Vagina (tissue), 2 donors: ENCODE measurements at regions not wholly inside any gene's neighbourhood (a gene's known extent, or its start where the extent isn't known, plus 50 kb on each side); places are given as distances from the start of the nearest gene placed in this dataset.

Experiments
- DNase-seq, 2 donors: peaks; one replicate each; pipeline ENCODE4 v3.0.0-alpha.2; 2017; ENCODE audit errors: extremely low spot score in 2 of 2
- H3K27ac ChIP-seq: fragments of 200-600 bp; sonication (generic); one replicate; pipeline ENCODE4 v1.5.1; 2019
- H3K27me3 ChIP-seq: fragments of 200-600 bp; sonication (generic); one replicate; pipeline ENCODE4 v1.5.1; 2019
- H3K36me3 ChIP-seq, 2 donors: fragments of 200-600 bp; sonication (generic); one replicate each; pipeline ENCODE4 v1.5.1; 2017 to 2019
- H3K4me1 ChIP-seq: fragments of 200-600 bp; sonication (generic); one replicate; pipeline ENCODE4 v1.5.1; 2019
- H3K4me3 ChIP-seq, 2 donors: fragments of 200-600 bp; sonication (generic); 1 replicate in 1 of 2; 2 replicates in 1 of 2; pipeline ENCODE4 v1.5.1; 2016 to 2019
- H3K9me3 ChIP-seq: fragments of 200-600 bp; sonication (generic); one replicate; pipeline ENCODE4 v1.5.1; 2019
- CTCF ChIP-seq, 3 experiments: fragments of 450-650 bp in 2 of 3; fragments of 200-600 bp in 1 of 3; sonication (generic) in 1 of 3; IDR thresholded peaks; one replicate each; pipeline ENCODE4 v1.5.1; 2017 to 2019; ENCODE audit warnings: antibody characterized with exemption in 3 of 3, mild to moderate bottlenecking in 2 of 3, moderate library complexity in 2 of 3
- POLR2A ChIP-seq, 2 donors: fragments of 450-650 bp; IDR thresholded peaks; one replicate each; pipeline ENCODE4 v1.6.1; 2017; ENCODE audit warnings: antibody characterized with exemption in 2 of 2, mild to moderate bottlenecking in 2 of 2, moderate library complexity in 2 of 2
- POLR2AphosphoS5 ChIP-seq, 2 donors: sonication (generic); formaldehyde crosslinking; IDR thresholded peaks; one replicate each; pipeline ENCODE4 v1.9.0; 2017; ENCODE audit warnings: antibody characterized with exemption in 2 of 2, mild to moderate bottlenecking in 2 of 2, low read depth in 1 of 2; ENCODE audit not compliant: insufficient read depth in 1 of 2
- intact Hi-C: fragments of 100-400 bp; cut with DNase I; formaldehyde crosslinking; loops from one replicate; pipeline ENCODE4 v1.15.1; 2023

GRCh38 chr3:187899246-187899645, 154.0 kb upstream of the BCL6 start:
- Histone ChIP-seq H3K4me1 (no peaks in the 10 kb centered on the region), H3K4me3 (no peak overlapping the region), H3K36me3 (no peaks in the 10 kb centered on the region), H3K27ac (no peak overlapping the region), H3K9me3 (no peaks in the 10 kb centered on the region), H3K27me3 (no peaks in the 10 kb centered on the region)
- DNase-seq: no peak
- TF ChIP-seq CTCF (IDR thresholded peaks at IDR 0.05) (no peak), POLR2AphosphoS5 (IDR thresholded peaks at IDR 0.05; ENCODE audit: insufficient read depth in 1 of 2, low read depth in 1 of 2) (no peak), POLR2A (IDR thresholded peaks at IDR 0.05) (no peak)
- intact Hi-C loops: no loop called here

- Histone ChIP-seq H3K27ac (no peak overlapping the region), H3K36me3 (no peaks in the 10 kb centered on the region), H3K4me1 (no peaks in the 10 kb centered on the region), H3K9me3 (no peaks in the 10 kb centered on the region), H3K4me3 (no peak overlapping the region), H3K27me3 (no peaks in the 10 kb centered on the region)
- TF ChIP-seq POLR2A (IDR thresholded peaks at IDR 0.05) (no peak), POLR2AphosphoS5 (IDR thresholded peaks at IDR 0.05; ENCODE audit: insufficient read depth in 1 of 2, low read depth in 1 of 2) (no peak), CTCF (IDR thresholded peaks at IDR 0.05) (no peak)
- no peak for DNase-seq
- intact Hi-C loops: no loop called here
Measured at GRCh38 chr3:187900993-187901755, 155.9 kb upstream of the BCL6 start.

- H3K36me3 ChIP-seq: no peaks in the 10 kb centered on the region
- intact Hi-C loops: no loop called here
- peaks cover 7% of the 10 kb centered on the region for H3K4me1 ChIP-seq
- no peak for TF ChIP-seq POLR2AphosphoS5 (IDR thresholded peaks at IDR 0.05; ENCODE audit: insufficient read depth in 1 of 2, low read depth in 1 of 2)
- no peak for TF ChIP-seq POLR2A (IDR thresholded peaks at IDR 0.05)
- TF ChIP-seq CTCF (IDR thresholded peaks at IDR 0.05): no peak
- DNase-seq: no peak
- H3K27me3 ChIP-seq: no peaks in the 10 kb centered on the region
- no peak overlapping the region for H3K27ac ChIP-seq
- no peak overlapping the region for H3K4me3 ChIP-seq
- H3K9me3 ChIP-seq: no peaks in the 10 kb centered on the region
Measured at GRCh38 chr3:187902041-187902471, 156.8 kb upstream of the BCL6 start.

GRCh38 chr3:187902936-187903335, 157.7 kb upstream of the BCL6 start:
- Histone ChIP-seq H3K9me3 (no peaks in the 10 kb centered on the region), H3K27ac (no peak overlapping the region), H3K36me3 (no peaks in the 10 kb centered on the region), H3K4me3 (no peak overlapping the region), H3K4me1 (peaks cover 8% of the 10 kb centered on the region), H3K27me3 (no peaks in the 10 kb centered on the region)
- intact Hi-C loops: no loop called here
- DNase-seq: no peak
- TF ChIP-seq POLR2A (IDR thresholded peaks at IDR 0.05) (no peak), CTCF (IDR thresholded peaks at IDR 0.05) (no peak), POLR2AphosphoS5 (IDR thresholded peaks at IDR 0.05; ENCODE audit: insufficient read depth in 1 of 2, low read depth in 1 of 2) (no peak)

GRCh38 chr3:187903697-187904096, 158.4 kb upstream of the BCL6 start:
- intact Hi-C loops: no loop called here
- Histone ChIP-seq H3K27me3 (no peaks in the 10 kb centered on the region), H3K36me3 (no peaks in the 10 kb centered on the region), H3K4me3 (no peak overlapping the region), H3K9me3 (no peaks in the 10 kb centered on the region), H3K27ac (no peak overlapping the region), H3K4me1 (peaks cover 8% of the 10 kb centered on the region)
- no peak for TF ChIP-seq POLR2AphosphoS5 (IDR thresholded peaks at IDR 0.05; ENCODE audit: insufficient read depth in 1 of 2, low read depth in 1 of 2)
- no peak for TF ChIP-seq CTCF (IDR thresholded peaks at IDR 0.05)
- no peak for TF ChIP-seq POLR2A (IDR thresholded peaks at IDR 0.05)
- DNase-seq: no peak
